HG03575 (cell line): ENCODE measurements at regions not wholly inside any gene's neighbourhood (a gene's known extent, or its start where the extent isn't known, plus 50 kb on each side); places are given as distances from the start of the nearest gene placed in this dataset.
A peak's percentile ranks its signal among the peaks of the same experiment; 100 is the strongest.

Experiments
- ATAC-seq: cut with Tn5 transposase; IDR thresholded peaks from one replicate; pipeline ENCODE4 v1.9.1; 2021; ENCODE audit not compliant: unreplicated experiment, insufficient number of reproducible peaks, low FRiP score; ENCODE audit errors: extremely low read depth

DNA sequence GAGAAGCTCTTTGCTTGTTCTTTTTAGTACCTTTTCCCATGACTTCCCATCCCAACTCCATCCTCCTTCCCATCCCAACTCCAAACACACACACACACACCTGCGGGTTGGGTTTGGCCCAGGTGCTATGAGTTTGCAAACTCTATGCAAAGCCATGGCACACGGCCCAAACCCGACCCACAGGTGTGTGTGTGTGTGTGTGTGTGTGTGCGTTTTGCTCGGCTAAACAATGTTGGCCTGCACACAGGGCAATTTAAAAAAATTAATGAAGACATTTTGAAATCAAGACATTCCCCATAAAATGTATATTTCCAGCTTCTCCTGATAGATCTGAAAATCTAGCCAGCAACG, 103.7 kb upstream of the TLE3 start:
- no peak for ATAC-seq

DNA sequence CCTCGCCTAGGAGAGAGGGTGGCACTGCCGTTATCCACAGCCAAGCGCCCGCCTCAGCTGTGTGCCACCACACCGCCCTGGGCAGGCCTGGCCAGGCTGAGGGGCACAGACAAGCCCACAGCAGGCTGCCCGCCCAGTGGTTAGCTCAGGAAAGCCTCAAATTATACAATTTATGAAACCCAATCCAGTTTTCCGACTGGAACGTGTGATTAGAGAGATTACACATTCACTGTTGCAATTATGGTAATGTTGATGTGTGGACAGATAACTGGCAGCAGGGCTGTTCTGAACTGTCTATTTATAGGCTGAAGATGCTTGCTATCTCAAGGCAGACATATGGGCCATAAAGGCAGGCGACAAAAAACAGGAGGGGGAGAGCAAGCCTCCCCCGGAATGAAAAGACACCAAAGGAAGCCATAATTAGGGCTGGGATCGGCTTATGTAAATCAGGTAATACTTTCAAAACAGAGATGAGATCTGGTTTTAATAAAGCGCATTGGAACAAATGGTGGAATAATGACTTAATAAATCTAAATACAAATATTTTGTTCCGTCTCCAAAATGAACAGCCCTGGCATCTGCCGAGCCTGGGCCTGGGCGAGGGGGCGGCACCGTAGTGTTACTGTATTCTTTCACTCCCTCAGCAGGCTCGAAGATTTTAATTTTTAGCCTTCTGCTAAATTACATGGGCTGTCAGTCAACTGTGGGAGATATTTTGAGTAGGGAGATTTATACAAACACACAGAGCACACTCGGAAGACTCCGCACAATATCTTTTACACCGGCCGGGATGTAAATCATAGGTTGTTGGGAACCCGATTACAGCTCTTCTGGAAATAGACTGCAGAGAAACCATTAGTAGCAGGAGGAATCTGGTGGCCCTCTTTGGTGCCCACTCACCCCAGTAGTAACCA, 103.1 kb upstream of the TLE3 start:
- ATAC-seq = no peak

DNA sequence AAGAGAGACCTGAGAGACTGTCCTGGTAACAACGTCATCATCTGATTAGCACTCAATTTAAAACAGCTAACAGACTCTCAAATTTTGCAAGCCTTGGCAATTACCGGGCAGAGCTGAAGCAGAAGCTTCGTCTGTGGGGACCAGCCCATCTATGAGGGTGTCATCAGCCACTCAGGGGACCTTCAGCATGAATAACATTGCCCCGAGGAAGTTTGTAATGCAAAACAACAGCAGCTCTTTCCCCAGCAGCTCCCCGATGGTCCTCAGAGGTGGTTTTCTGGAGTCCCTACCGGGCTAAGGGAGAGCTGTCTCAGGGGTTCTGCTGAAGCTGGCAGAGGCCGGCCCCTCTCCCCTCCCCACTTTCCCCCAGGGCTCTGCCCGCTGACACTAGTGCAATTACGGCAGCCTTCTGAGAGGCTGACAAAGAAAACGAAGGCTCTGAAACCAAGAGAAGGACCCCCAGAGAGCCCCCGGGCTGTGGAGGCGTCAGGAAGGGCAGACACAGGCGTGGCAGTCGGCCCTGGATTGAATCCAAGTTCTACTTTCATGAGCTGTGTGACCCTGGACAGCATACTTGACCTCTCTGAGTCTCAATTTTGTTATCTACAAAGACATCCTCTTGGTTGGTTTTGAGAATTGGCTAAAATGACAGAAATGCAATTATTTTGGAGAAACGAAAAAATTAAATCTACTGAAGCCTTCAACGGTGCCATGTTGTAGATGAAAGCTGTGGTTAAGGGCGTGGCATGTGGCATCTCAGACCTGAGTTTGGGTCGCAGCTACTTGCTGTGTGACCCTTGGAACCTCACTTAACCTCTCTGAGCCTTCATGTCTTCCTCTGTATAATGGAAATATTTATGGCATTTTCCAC, 102.1 kb upstream of the TLE3 start:
- ATAC-seq = no peak

DNA sequence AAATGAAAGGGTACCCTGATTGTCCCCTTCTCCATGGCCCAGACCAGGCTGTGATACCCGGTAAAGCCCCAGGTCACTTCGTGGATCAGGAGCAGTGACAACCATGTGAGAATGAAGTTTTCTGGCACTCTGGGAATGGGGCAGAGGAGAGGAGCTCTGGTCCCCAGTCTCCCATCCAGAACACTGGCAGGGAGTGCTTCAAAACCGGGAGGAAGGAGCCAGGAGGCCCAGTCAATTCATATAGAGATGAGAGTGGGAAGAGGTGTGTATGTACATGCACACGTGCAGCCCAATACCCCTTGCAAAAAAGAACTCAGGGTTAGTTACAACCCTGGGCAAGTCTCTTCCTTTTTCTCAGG, 101.4 kb upstream of the TLE3 start:
- ATAC-seq = no peak

DNA sequence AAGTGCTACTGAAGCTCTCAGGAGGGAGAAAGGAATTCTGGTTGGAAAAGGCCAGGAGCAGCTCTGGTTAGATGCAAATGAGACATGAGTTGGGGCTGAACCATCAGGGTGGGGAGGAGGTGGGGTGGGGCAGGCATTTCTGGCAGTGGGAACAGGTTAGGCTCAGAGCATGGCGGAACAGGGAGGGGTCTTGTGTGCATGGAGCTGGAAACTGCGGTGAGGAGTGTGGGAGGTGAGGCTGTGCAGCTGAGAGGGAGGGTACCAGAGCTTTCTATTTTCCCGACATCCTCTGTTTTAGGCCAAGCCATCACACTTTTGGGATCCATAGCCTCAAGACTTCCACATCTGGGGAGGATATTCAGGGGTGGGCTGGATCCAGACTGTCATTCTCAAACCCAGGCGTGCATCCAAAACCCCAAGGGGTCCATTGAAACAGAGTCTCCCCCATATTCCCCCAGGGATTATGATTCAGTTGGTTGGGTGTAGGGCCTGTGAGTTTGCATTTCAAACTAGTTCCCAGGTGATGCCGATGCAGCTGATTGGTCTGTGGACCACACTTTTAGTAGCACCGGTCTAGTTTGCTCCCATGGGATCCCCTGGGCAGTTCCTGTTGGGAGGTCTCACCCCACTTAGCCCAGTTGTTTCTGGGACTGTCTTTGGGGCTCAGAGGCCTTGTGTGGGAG, 100.9 kb upstream of the TLE3 start:
- ATAC-seq = no peak

DNA sequence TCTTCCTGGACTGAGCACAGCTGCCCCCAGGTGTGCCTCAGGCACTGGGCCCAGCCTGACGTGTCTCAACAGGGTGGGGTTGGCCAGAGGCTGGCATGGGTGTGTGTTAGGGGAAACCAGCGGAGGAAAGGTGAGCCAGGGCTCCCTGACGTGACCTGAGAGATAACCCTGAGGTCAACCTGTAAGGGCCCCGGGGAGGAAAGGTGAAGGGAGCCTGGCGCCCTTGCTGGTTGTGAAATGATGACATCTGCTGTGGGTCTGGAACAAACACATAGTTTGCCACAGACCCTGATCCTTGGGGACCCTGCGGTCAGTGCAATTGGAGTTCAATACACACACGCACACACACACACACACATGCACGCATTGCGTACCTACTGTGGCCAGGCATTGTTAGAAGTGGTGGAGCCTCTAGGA, 100.2 kb upstream of the TLE3 start:
- no peak for ATAC-seq

DNA sequence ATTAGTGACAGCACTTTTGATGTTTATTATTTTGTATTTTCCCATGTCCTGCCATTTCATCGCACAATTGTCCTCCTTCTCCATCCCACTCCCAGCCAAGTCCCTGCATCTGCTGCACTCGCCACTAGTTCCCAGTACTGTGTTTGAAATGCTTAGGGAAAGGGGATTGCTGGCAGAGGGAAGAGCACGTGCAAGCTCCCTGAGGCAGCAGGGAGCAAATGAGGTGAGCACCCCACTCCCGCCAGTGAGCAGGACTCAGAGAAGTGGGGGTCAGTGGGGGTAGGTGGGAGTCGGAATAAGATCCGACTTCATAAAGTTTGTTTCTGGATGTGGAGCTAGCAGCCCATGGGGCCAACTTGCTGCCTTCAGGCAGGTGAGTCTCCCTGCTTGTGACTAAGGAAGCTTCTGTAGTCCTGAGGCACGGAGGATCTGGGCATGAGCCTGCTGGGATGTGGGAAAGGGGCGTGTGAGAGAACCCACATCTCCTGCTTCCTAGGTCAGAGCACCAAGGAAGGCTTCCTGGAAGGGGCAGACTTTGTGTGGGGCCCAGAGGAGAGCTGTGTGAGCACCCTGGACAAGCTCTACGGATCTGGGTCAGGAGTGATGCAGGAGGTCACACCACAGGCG, 99.7 kb upstream of the TLE3 start:
- no peak for ATAC-seq

DNA sequence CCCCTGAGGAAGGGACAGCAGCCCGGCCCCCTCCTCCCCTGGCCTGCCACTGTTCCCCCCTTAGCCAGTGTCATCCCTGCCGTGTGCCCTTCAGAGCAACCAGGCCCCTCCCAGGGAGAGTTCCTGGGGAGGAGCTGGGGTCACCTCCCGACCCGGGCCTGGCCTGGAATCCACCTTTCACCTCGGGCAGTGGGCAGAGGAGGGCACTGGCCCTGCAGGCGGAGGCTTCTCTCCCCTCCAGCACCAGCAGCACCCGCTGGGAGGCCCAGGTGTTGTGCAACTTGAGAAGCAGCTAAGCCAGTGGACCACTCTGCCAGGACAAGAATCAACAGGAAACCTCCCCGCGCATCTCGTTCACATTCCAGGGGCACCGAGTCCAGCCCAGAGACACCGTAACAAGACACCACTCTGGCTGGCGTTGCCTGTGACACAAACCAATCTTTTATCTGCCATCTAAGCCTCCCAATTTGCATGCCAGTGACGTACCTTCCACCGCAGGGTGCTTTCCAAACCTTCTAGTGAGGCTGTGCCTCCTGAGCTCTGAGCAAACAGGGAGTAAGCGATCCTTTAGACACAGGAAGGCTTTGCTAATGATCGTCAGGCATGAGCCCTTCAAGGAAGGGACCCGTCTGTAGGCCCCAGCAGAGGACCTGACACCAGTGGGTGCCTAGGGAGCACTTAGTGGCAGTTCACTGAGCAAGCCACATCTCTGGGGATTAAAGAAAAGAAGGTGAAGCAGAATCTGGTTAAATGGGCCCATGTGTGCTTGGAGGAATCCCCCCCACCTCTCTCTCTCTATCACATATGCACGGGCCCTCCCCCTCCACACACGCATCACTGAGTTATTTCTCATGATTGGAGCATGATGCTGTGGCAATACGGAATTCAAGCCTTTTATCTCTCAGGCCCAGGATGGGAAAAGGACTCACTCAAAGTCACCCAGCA, 98.9 kb upstream of the TLE3 start:
- peak; percentile 82 for ATAC-seq

DNA sequence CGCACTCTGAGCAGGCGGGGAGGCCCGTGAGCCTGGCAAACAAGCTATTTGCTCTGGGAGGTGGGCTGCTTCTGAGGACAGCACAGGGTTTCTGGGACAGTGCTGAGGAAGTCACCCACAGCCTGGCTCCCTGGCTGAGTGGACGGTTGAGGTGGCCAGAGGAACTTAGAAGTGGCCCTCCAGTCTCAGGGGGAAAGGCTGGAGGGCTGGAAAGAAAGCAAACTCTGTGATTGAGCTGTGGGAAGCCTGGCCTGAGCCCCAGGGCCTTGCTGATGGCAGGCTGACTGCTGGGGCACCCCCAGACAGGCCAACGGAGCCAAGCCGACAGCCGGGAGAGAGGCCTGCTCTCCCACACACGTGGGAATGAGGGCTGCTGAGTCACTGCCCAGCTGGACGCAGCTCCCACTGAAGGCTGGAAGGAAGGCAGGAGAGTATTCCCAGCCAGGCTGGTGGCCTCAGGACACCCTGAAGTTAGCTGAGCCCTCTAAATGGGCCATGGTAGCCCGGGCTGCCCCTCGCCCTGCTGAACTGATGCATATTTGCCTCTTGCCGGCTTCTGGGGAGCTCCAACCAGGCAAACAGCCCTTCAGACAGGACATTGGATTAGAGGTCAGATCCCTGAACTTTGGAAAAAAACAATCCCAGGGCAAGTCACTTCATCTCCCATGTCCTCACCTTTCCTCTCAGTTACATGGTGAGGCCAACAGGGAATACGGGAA, 98.0 kb upstream of the TLE3 start:
- ATAC-seq = no peak

DNA sequence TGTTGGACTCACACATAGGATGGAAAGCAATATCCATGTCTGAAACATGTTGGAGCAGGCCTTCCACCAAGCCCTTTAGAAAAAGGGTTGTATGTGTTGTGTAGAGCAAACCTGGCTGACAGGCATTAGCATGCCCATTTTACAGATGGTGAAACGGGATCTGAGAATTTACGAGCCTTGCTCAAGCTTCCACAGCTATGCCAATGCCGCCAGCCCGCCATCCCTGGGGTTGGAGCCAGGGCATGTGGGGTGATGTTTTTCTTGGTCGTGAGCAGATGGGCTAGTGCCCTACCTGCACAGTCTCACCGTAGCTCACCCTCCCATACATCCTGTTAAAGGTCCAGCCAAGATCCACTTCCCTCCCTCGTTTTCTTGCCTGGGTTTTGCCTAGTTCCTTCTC, 97.5 kb upstream of the TLE3 start:
- ATAC-seq = no peak

DNA sequence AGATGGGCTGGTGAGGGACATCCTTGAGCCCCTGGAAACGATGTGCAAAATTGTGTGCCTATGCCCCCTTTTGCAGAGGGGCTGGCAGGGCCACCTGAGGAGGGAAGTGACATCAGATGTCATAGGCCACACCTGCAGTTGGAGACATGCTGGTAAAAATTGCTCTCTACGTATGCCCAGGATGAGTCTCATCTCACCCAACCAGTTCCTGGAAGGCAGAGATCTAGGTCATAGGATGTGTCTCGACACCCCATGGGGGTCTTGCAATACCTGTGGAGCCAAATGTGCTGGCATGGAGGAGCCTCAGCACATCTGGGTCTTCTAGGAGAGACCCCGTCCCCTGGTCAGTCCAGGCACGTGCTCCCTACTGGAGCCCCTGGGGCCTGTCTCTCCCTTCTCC, 96.5 kb upstream of the TLE3 start:
- ATAC-seq = no peak

DNA sequence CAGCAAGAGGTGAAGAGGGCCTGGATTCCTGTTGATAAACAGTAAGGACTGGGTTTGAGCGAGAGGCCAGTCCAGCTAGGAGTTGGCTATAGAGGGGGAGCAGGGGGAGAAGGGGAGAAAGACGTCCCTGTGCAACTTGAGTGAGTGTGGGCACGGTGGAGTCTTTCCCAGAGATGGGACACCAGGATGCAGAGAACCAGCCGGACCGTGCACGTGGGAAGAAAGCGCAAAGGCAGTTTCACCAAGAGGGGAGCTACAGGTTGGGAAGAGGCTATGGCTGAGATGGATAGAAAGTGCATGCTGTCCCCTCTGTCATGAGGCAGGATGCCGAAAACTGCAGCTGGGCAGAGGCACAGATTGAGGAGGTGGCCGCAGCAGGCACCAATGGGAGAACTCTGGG, 96.0 kb upstream of the TLE3 start:
- no peak for ATAC-seq

DNA sequence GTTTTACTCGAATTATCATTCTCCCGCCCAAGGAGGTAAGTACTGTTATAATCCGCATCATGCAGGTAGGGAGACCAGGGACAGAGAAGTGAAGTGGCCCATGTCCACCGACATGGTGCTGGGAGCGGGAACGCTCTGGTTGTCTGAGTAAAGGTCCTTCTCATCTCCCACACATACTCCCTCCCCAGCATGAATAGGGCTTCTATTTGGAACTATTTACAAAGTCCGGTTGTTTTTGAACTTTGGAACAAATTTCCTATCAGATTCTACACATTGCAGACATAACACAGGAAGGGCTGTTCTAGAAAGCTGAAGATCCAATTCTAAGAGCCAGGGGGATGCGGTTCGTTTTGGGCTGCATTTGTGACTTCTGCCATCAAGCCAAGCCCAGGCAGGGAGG, 94.8 kb upstream of the TLE3 start:
- ATAC-seq = no peak

DNA sequence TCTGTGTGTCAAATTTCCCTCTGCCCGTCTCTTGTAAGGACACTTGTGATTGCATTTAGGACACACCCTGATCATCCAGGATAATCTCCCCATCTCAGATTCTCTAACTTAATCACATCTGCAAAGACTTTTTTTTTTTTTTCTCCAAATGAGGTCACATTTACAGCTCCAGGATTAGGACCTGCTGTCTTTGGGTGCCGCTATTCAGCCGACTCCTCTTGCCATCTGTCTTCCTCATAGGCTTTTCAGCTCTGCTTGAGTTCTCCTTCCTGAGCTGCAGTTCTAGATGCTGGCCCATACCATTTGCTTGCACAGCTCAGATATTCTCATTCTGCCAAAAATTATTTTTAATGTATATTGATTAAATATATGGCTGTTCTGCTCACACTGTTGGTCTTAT, 94.3 kb upstream of the TLE3 start:
- no peak for ATAC-seq

DNA sequence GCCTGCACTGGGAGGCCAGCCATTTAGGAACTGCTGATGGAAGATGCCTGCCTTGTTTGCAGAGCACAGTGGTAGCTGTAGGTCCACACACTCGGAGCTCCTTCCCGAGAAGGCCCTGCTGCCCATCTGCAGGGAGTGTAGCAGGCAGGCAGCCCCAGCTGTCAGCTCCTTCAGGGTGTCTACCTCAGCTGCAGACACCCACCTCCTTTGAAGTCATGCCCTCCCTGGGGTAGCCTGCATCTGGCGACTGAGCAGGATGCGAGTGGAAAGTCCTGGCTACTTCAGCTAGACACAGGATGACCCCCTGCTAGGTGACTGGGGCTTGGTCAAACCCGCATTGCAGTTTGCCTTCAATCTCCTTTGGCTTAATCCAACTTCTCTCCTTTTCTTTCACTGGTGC, 93.2 kb upstream of the TLE3 start:
- no peak for ATAC-seq

DNA sequence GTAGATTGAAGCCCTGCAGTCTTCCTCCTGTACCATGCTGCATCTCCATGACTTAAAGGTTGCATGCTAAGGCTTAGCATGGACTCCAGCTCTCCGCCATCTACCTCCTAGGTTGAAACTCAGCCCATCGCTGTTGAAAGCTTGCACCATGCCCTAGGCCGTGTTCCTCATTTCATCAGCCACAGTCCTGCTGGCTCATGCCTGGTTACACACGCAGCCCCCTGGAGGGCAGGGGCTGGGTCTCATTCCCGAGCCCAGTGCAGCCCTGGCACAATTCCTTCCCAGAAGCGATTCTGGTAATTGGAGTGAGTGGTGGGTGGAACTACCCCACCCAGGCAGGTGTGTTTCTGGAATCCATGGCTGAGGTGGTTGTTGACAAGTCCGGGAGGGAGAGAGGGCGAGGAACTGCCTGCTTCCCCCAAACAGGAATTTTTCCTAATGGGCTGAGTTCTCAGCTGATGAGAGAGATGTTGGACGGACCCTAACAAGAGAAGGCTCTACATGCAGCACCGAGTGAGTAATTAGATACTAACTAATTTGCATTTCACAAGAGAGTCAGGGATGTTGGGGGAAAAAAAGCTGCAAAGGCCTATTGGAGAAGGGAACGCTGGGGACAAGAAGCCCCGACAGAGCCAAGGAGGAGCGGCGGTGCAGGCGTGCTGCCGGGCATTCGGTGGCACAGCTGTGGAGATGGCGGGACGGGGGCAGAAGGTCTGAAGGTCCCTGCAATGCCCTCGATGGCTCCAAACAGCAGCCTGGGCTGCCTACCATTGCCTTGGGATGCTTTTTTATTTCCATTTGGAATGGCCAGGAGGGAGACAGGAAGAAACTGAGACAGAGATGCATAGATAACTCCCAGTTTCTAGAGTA, 92.3 kb upstream of the TLE3 start:
- no peak for ATAC-seq

DNA sequence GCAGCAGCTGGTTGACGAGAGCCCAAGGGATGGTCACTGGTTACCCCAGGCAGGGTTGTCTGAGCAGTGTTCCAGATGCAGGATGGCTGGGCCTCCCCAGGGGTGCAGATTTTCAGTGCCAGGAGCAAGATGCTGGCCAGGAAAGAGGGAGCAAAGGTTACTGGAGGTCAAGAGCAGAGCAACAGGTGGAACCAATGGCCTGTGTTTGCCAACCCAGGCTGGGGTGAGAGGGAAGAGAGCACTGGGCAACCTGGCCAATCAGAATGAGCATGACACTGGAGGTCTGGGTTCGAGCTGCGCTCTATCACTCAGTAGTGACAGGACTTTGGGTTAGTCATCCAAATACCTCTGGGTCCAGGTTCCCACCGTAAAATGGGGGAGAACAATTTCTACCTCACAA, 90.6 kb upstream of the TLE3 start:
- ATAC-seq = no peak
